ENCODE measurements at regions not wholly inside any gene's neighbourhood (a gene's known extent, or its start where the extent isn't known, plus 50 kb on each side); places are given as distances from the start of the nearest gene placed in this dataset.
"Not testable (repeated sequence)": the region's sequence is repeated elsewhere in the genome, so short reads cannot be mapped to it uniquely, and the experiment has no call there.

DNA sequence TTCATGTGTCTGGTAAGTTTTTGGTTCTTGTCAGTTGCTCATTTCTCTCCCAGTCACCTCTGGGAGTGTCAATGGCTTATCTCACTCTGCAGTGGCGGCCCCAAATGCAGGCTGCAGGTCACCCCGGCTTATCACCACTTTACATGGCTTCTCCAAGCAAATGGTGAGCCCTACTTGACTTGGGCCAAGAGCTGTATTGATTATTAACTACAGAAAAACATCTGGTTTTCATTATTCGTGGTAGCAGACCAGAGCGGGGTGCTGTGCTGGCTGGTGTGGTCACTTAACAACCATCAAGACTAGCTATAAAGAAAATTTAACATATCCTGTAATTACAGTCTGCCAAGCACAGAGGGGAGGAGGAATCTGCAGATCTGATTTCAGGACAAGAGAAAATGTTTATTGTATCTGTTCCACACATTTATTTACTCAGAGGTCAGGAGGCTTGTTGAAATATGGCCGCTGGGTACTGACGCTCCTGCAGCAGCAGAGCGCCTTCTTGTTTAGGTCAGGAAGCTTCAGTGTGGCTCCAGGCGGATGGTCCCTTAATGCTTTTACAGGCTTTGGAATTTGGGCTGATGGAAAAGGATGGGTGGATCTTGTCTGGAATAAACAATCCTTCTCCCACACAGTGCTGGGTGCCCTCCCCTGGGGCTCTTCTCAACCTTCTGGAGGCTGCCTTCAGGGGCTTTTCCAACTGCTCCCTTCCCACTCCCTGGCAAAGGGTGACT lies 87.8 kb downstream of the HLX start:
- Mint-ChIP-seq H3K27me3 (ENCODE audit: insufficient read depth) (peaks cover 8% of the 10 kb centered on the region), H3K36me3 (ENCODE audit: low read depth) (no peaks in the 10 kb centered on the region), H3K4me3 (no peak overlapping the region), H3K9me3 (peaks cover 12% of the 10 kb centered on the region), H3K4me1 (peaks cover 7% of the 10 kb centered on the region), H3K27ac (no peak overlapping the region)
- TF ChIP-seq, protein P1, sequence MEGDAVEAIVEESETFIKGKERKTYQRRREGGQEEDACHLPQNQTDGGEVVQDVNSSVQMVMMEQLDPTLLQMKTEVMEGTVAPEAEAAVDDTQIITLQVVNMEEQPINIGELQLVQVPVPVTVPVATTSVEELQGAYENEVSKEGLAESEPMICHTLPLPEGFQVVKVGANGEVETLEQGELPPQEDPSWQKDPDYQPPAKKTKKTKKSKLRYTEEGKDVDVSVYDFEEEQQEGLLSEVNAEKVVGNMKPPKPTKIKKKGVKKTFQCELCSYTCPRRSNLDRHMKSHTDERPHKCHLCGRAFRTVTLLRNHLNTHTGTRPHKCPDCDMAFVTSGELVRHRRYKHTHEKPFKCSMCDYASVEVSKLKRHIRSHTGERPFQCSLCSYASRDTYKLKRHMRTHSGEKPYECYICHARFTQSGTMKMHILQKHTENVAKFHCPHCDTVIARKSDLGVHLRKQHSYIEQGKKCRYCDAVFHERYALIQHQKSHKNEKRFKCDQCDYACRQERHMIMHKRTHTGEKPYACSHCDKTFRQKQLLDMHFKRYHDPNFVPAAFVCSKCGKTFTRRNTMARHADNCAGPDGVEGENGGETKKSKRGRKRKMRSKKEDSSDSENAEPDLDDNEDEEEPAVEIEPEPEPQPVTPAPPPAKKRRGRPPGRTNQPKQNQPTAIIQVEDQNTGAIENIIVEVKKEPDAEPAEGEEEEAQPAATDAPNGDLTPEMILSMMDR (conservative IDR thresholded peaks at IDR 0.05) = no peak
- no peak overlapping the region for H3K27ac ChIP-seq (ENCODE audit: low read depth, low read length)
- no peaks in the 10 kb centered on the region for H3K4me1 ChIP-seq (ENCODE audit: control insufficient read depth, insufficient read depth, low read length)
- no peak overlapping the region for H3K9ac ChIP-seq (ENCODE audit: extremely low read depth, low read length, poor library complexity, severe bottlenecking)
- 94 to 100% methylated on average over 4 to 8 of the region's 8 CpGs for WGBS, 2 experiments (ENCODE audit: insufficient coverage in 1 of 2, insufficient read length in 1 of 2)
- no peak for DNase-seq
- no peak overlapping the region for H3K4me3 ChIP-seq (ENCODE audit: low read length)
- peaks cover 10% of the 10 kb centered on the region for H3K9me3 ChIP-seq (ENCODE audit: control insufficient read depth, low read length)
- no peaks in the 10 kb centered on the region for H3K36me3 ChIP-seq (ENCODE audit: control insufficient read depth, insufficient read depth, low read length)
- H3K27me3 ChIP-seq (ENCODE audit: control insufficient read depth, insufficient read depth, low read length, poor library complexity, severe bottlenecking) = no peaks in the 10 kb centered on the region

DNA sequence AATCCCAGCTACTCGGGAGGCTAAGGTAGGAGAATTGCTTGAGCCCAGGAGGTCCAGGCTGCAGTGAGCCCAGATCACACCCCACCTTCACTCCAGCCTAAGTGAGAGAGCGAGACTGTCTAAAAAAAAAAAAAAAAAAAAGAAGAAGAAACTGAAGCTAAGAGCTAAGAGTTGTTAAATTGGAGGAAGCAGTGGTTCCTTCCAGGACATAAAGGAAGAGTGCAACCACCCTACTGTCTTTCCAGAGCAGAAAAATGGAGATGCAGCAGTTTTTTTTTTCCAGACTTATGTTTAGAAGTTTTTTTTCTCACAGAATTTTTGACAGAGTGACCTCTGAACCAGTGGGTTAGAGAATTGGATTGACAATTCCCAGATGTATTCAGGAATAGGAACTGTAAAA lies 88.7 kb downstream of the HLX start:
- H3K4me3 ChIP-seq (ENCODE audit: low read length) = no peak overlapping the region
- no peaks in the 10 kb centered on the region for H3K4me1 ChIP-seq (ENCODE audit: control insufficient read depth, insufficient read depth, low read length)
- DNase-seq = no peak
- TF ChIP-seq, protein P1 (conservative IDR thresholded peaks at IDR 0.05) = no peak
- H3K9me3 Mint-ChIP-seq = peaks cover 17% of the 10 kb centered on the region
- no peaks in the 10 kb centered on the region for H3K27me3 ChIP-seq (ENCODE audit: control insufficient read depth, insufficient read depth, low read length, poor library complexity, severe bottlenecking)
- 100% methylated on average over 2 of the region's 2 CpGs; no CpG with 5 or more reads in 1 of the 2 experiments for WGBS, 2 experiments (ENCODE audit: insufficient coverage in 1 of 2, insufficient read length in 1 of 2)
- peaks cover 2% of the 10 kb centered on the region for H3K27me3 Mint-ChIP-seq (ENCODE audit: insufficient read depth)
- no peak overlapping the region for H3K27ac Mint-ChIP-seq
- H3K36me3 ChIP-seq (ENCODE audit: control insufficient read depth, insufficient read depth, low read length) = no peaks in the 10 kb centered on the region
- no peaks in the 10 kb centered on the region for H3K36me3 Mint-ChIP-seq (ENCODE audit: low read depth)
- no peak overlapping the region for H3K9ac ChIP-seq (ENCODE audit: extremely low read depth, low read length, poor library complexity, severe bottlenecking)
- peaks cover 18% of the 10 kb centered on the region for H3K9me3 ChIP-seq (ENCODE audit: control insufficient read depth, low read length)
- H3K4me3 Mint-ChIP-seq = no peak overlapping the region
- peaks cover 7% of the 10 kb centered on the region for H3K4me1 Mint-ChIP-seq
- H3K27ac ChIP-seq (ENCODE audit: low read depth, low read length) = no peak overlapping the region

DNA sequence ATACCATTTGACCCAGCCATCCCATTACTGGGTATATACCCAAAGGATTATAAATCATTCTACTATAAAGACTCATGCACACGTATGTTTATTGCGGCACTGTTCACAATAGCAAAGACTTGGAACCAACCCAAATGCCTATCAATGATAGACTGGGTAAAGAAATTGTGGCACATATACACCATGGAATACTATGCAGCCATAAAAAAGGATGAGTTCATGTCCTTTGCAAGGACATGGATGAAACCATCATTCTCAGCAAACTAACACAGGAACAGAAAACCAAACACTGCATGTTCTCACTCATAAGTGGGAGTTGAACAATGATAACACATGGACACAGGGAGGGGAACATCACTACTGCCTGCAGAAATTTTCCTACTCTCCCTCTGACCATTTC lies 90.0 kb downstream of the HLX start:
- H3K27me3 ChIP-seq (ENCODE audit: control insufficient read depth, insufficient read depth, low read length, poor library complexity, severe bottlenecking); H3K4me3 Mint-ChIP-seq; H3K4me3 ChIP-seq (ENCODE audit: low read length); DNase-seq; H3K36me3 Mint-ChIP-seq (ENCODE audit: low read depth); H3K27me3 Mint-ChIP-seq (ENCODE audit: insufficient read depth); H3K4me1 ChIP-seq (ENCODE audit: control insufficient read depth, insufficient read depth, low read length); H3K9ac ChIP-seq (ENCODE audit: extremely low read depth, low read length, poor library complexity, severe bottlenecking); H3K36me3 ChIP-seq (ENCODE audit: control insufficient read depth, insufficient read depth, low read length); H3K27ac Mint-ChIP-seq; H3K4me1 Mint-ChIP-seq; H3K27ac ChIP-seq (ENCODE audit: low read depth, low read length): not testable (repeated sequence)
- H3K9me3 Mint-ChIP-seq = peaks cover 11% of the 10 kb centered on the region
- 94% methylated on average over 2 of the region's 2 CpGs; no CpG with 5 or more reads in 1 of the 2 experiments for WGBS, 2 experiments (ENCODE audit: insufficient coverage in 1 of 2, insufficient read length in 1 of 2)
- H3K9me3 ChIP-seq (ENCODE audit: control insufficient read depth, low read length) = peaks cover 18% of the 10 kb centered on the region
